ENCODE measurements at regions not wholly inside any gene's neighbourhood (a gene's known extent, or its start where the extent isn't known, plus 50 kb on each side); places are given as distances from the start of the nearest gene placed in this dataset.

- Histone ChIP-seq H3K4me3 (replicated peaks; ENCODE audit: insufficient read depth, low read length) (no peak overlapping the region), H3K27ac (replicated peaks) (no peak overlapping the region), H3K27me3 (ENCODE audit: insufficient read depth, poor library complexity, severe bottlenecking) (no peaks in the 10 kb centered on the region)
- TF ChIP-seq CTCF (IDR thresholded peaks at IDR 0.05; ENCODE audit: insufficient read depth, low read length) (no peak), POLR2AphosphoS5 (IDR thresholded peaks at IDR 0.05; ENCODE audit: low read depth) (no peak), SPI1 (IDR thresholded peaks at IDR 0.05; ENCODE audit: borderline replicate concordance, low read depth) (no peak), GABPA (IDR thresholded peaks at IDR 0.05; ENCODE audit: low read depth) (no peak)
- TF ChIP-seq, protein P1, sequence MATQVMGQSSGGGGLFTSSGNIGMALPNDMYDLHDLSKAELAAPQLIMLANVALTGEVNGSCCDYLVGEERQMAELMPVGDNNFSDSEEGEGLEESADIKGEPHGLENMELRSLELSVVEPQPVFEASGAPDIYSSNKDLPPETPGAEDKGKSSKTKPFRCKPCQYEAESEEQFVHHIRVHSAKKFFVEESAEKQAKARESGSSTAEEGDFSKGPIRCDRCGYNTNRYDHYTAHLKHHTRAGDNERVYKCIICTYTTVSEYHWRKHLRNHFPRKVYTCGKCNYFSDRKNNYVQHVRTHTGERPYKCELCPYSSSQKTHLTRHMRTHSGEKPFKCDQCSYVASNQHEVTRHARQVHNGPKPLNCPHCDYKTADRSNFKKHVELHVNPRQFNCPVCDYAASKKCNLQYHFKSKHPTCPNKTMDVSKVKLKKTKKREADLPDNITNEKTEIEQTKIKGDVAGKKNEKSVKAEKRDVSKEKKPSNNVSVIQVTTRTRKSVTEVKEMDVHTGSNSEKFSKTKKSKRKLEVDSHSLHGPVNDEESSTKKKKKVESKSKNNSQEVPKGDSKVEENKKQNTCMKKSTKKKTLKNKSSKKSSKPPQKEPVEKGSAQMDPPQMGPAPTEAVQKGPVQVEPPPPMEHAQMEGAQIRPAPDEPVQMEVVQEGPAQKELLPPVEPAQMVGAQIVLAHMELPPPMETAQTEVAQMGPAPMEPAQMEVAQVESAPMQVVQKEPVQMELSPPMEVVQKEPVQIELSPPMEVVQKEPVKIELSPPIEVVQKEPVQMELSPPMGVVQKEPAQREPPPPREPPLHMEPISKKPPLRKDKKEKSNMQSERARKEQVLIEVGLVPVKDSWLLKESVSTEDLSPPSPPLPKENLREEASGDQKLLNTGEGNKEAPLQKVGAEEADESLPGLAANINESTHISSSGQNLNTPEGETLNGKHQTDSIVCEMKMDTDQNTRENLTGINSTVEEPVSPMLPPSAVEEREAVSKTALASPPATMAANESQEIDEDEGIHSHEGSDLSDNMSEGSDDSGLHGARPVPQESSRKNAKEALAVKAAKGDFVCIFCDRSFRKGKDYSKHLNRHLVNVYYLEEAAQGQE (IDR thresholded peaks at IDR 0.05; ENCODE audit: insufficient replicate concordance, low read depth): no peak
- no peak for DNase-seq (ENCODE audit: low read depth in 1 of 2, low spot score in 1 of 2)
These were observed 358.1 kb downstream of the VRK1 start for GRCh38 chr14:97155320-97155719.

GRCh38 chr14:97155814-97156213 lies 358.6 kb downstream of the VRK1 start:
- Histone ChIP-seq H3K27me3 (ENCODE audit: insufficient read depth, poor library complexity, severe bottlenecking) (no peaks in the 10 kb centered on the region), H3K27ac (replicated peaks) (no peak overlapping the region), H3K4me3 (replicated peaks; ENCODE audit: insufficient read depth, low read length) (no peak overlapping the region)
- DNase-seq (ENCODE audit: low read depth in 1 of 2, low spot score in 1 of 2): no peak
- TF ChIP-seq GABPA (IDR thresholded peaks at IDR 0.05; ENCODE audit: low read depth) (no peak), SPI1 (IDR thresholded peaks at IDR 0.05; ENCODE audit: borderline replicate concordance, low read depth) (no peak), POLR2AphosphoS5 (IDR thresholded peaks at IDR 0.05; ENCODE audit: low read depth) (no peak), CTCF (IDR thresholded peaks at IDR 0.05; ENCODE audit: insufficient read depth, low read length) (no peak)
- TF ChIP-seq, protein P1 (IDR thresholded peaks at IDR 0.05; ENCODE audit: insufficient replicate concordance, low read depth): no peak

GRCh38 chr14:97156705-97157104 lies 359.5 kb downstream of the VRK1 start:
- no peak overlapping the region for H3K27ac ChIP-seq (replicated peaks)
- TF ChIP-seq SPI1 (IDR thresholded peaks at IDR 0.05; ENCODE audit: borderline replicate concordance, low read depth) (no peak), GABPA (IDR thresholded peaks at IDR 0.05; ENCODE audit: low read depth) (no peak), POLR2AphosphoS5 (IDR thresholded peaks at IDR 0.05; ENCODE audit: low read depth) (no peak), CTCF (IDR thresholded peaks at IDR 0.05; ENCODE audit: insufficient read depth, low read length) (no peak)
- TF ChIP-seq, protein P1 (IDR thresholded peaks at IDR 0.05; ENCODE audit: insufficient replicate concordance, low read depth): no peak
- no peaks in the 10 kb centered on the region for H3K27me3 ChIP-seq (ENCODE audit: insufficient read depth, poor library complexity, severe bottlenecking)
- DNase-seq (ENCODE audit: low read depth in 1 of 2, low spot score in 1 of 2): no peak
- no peak overlapping the region for H3K4me3 ChIP-seq (replicated peaks; ENCODE audit: insufficient read depth, low read length)
